PC-3 (cell line): ENCODE measurements at regions not wholly inside any gene's neighbourhood (a gene's known extent, or its start where the extent isn't known, plus 50 kb on each side); places are given as distances from the start of the nearest gene placed in this dataset.

Experiments used
- EZH2phosphoT487 ChIP-seq: fragments of 300-600 bp; sonication (generic); IDR thresholded peaks from 2 replicates; pipeline ENCODE4 v1.6.1; 2018; ENCODE audit warnings: mild to moderate bottlenecking, antibody characterized with exemption, low read length, borderline replicate concordance
- TF ChIP-seq, protein P1 (sequence below): fragments of 300-600 bp; sonication (generic); conservative IDR thresholded peaks from 2 replicates; pipeline ENCODE4 v1.5.1; 2017; ENCODE audit warnings: antibody characterized with exemption, low read depth, mild to moderate bottlenecking, low read length

DNA sequence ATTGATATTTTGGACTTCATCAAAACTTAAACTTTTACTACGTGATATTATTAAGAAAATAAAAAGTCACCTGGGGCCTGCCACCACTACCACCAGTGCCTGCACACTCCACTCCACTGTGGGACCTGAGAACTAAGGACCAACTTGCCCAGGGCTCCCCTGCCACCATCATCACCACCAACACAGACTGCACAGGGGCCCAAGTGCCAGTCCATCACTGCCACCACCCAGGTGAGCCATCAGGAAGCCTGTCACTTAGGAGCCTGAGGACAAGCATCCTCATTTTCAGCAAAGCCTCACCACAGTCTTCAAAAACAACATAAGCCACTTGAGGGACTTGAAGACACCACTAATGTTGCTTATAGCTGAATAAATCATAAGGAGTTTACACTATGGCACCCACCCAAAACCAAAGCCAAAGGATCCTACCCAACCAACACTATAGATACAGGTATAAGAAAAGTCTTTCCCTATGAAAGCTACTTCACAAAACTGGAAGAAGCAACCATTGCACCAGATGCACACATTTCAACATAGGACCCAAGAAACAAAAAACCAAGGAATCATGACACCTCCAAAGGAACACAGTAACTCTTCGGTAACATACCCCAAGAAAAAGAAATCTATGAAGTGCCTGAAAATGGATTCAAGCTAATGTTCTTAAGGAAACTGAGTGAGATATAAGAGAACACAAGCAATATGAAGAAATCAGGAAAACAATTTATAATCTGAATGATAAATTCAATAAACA is 73.6 kb upstream of the GNAZ start:
- TF ChIP-seq, protein P1, sequence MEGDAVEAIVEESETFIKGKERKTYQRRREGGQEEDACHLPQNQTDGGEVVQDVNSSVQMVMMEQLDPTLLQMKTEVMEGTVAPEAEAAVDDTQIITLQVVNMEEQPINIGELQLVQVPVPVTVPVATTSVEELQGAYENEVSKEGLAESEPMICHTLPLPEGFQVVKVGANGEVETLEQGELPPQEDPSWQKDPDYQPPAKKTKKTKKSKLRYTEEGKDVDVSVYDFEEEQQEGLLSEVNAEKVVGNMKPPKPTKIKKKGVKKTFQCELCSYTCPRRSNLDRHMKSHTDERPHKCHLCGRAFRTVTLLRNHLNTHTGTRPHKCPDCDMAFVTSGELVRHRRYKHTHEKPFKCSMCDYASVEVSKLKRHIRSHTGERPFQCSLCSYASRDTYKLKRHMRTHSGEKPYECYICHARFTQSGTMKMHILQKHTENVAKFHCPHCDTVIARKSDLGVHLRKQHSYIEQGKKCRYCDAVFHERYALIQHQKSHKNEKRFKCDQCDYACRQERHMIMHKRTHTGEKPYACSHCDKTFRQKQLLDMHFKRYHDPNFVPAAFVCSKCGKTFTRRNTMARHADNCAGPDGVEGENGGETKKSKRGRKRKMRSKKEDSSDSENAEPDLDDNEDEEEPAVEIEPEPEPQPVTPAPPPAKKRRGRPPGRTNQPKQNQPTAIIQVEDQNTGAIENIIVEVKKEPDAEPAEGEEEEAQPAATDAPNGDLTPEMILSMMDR, result no peak
- TF ChIP-seq EZH2phosphoT487, result no peak
